Thoracic aorta (tissue), 2 donors: ENCODE measurements at regions not wholly inside any gene's neighbourhood (a gene's known extent, or its start where the extent isn't known, plus 50 kb on each side); places are given as distances from the start of the nearest gene placed in this dataset.

Source experiments
- ATAC-seq: fragments of 150-250 bp; one replicate; pipeline ENCODE4 v1.8.0; 2017; ENCODE audit warnings: low read depth; ENCODE audit not compliant: insufficient number of reproducible peaks, low FRiP score
- DNase-seq: peaks from one replicate; pipeline ENCODE4 v3.0.0-alpha.2; 2020; ENCODE audit warnings: low spot score
- H3K27ac ChIP-seq, 2 donors: fragments of 200-600 bp; sonication (generic); 1 replicate in 1 of 2; 2 replicates in 1 of 2; pipeline ENCODE4 v1.5.1; 2016; ENCODE audit warnings: mild to moderate bottlenecking in 2 of 2, moderate library complexity in 2 of 2
- H3K27me3 ChIP-seq: fragments of 200-600 bp; sonication (generic); replicated peaks from 2 replicates; pipeline ENCODE4 v1.6.0; 2016; ENCODE audit warnings: mild to moderate bottlenecking; ENCODE audit not compliant: insufficient read depth
- H3K36me3 ChIP-seq: fragments of 200-600 bp; sonication (generic); one replicate; pipeline ENCODE4 v1.5.1; 2016
- H3K4me1 ChIP-seq, 2 donors: fragments of 200-600 bp; sonication (generic); 1 replicate in 1 of 2; 2 replicates in 1 of 2; pipeline versions ENCODE4 v1.5.1 to v1.6.0; 2016; ENCODE audit warnings: low read depth in 2 of 2, mild to moderate bottlenecking in 1 of 2; ENCODE audit not compliant: control insufficient read depth in 1 of 2
- H3K4me3 ChIP-seq: fragments of 200-600 bp; sonication (generic); 2 replicates; pipeline ENCODE4 v1.5.1; 2016; ENCODE audit warnings: mild to moderate bottlenecking
- H3K9me3 ChIP-seq: fragments of 200-600 bp; sonication (generic); 2 replicates; pipeline ENCODE4 v1.5.1; 2016
- TF ChIP-seq, protein P1 (sequence below): fragments of 200-600 bp; sonication (generic); IDR thresholded peaks from one replicate; pipeline ENCODE4 v1.5.1; 2019; ENCODE audit warnings: antibody characterized with exemption

DNA sequence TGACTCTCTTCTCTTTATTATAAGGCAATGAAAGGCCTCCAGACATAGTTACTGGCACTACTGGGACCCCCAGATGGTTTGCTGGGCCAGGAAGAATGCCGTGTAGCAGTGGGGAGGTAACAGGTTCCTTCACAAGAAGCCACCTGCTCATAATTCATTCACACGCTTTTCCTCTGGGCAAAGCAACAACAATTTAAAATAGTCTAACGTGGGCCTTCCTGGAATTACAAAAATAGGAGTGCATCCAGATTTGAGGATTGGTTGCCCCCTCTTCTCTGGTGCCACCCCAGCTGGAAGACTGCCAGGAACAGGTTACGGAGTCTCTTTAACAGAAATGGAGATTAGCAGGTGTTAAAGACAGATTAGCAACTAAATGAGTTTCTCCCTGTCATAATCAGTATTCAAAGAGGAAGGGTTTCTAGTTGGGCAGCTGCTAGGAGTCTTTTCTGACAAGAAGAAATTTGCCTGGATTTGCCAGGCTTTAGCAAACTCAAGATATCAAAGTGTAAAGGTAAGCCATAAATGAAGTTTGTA, 409.6 kb downstream of the NPIPA8 start:
- Histone ChIP-seq H3K4me1 (no peaks in the 10 kb centered on the region), H3K9me3 (no peaks in the 10 kb centered on the region), H3K27me3 (no peaks in the 10 kb centered on the region), H3K27ac (no peak overlapping the region), H3K36me3 (no peaks in the 10 kb centered on the region), H3K4me3 (no peak overlapping the region)
- ATAC-seq (no peak), DNase-seq (no peak)
- TF ChIP-seq, protein P1, sequence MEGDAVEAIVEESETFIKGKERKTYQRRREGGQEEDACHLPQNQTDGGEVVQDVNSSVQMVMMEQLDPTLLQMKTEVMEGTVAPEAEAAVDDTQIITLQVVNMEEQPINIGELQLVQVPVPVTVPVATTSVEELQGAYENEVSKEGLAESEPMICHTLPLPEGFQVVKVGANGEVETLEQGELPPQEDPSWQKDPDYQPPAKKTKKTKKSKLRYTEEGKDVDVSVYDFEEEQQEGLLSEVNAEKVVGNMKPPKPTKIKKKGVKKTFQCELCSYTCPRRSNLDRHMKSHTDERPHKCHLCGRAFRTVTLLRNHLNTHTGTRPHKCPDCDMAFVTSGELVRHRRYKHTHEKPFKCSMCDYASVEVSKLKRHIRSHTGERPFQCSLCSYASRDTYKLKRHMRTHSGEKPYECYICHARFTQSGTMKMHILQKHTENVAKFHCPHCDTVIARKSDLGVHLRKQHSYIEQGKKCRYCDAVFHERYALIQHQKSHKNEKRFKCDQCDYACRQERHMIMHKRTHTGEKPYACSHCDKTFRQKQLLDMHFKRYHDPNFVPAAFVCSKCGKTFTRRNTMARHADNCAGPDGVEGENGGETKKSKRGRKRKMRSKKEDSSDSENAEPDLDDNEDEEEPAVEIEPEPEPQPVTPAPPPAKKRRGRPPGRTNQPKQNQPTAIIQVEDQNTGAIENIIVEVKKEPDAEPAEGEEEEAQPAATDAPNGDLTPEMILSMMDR, result no peak

DNA sequence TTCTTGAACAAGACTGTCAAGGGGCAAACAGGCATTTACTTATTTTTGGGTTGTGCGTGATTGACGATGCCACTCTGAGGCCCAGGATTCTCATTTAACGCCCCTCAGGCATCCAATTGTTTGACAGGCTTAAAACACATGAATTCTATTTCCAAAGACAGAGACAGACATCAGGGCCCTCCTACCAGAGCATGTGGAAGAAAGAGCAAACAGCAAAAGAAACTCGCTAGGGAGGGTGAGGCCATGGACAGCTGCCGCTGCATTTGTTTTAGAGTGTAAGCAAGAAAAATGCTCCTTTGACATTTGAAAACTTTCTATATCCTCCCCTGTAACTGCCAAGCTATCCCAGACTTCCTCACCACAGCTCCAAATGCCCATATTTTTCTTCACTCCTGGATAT, 410.1 kb downstream of the NPIPA8 start:
- ATAC-seq (no peak), DNase-seq (no peak)
- Histone ChIP-seq H3K36me3 (no peaks in the 10 kb centered on the region), H3K27ac (no peak overlapping the region), H3K4me1 (no peaks in the 10 kb centered on the region), H3K9me3 (no peaks in the 10 kb centered on the region), H3K27me3 (no peaks in the 10 kb centered on the region), H3K4me3 (no peak overlapping the region)
- TF ChIP-seq, protein P1, result no peak

DNA sequence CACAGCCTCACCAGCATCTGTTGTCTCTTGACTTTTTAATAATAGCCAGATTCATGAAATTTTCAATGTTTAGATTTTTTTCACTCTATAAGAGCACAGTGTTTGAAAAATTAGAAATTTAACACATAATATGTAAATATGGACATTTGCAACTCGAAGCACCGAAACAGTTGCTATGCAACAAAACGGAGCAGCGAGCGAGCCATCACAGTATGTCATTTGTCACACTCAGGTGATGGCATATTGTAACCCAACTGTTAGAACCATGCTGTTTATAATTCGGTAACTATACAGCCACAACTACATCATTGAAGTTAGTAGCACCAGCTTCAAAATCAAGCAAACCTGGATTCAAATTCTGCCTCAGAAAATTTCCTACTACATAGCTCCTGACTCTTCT, 410.8 kb downstream of the NPIPA8 start:
- no peak for ATAC-seq
- DNase-seq, result no peak
- Histone ChIP-seq H3K4me1 (no peaks in the 10 kb centered on the region), H3K4me3 (no peak overlapping the region), H3K27ac (no peak overlapping the region), H3K36me3 (no peaks in the 10 kb centered on the region), H3K9me3 (no peaks in the 10 kb centered on the region), H3K27me3 (no peaks in the 10 kb centered on the region)
- TF ChIP-seq, protein P1, result no peak

DNA sequence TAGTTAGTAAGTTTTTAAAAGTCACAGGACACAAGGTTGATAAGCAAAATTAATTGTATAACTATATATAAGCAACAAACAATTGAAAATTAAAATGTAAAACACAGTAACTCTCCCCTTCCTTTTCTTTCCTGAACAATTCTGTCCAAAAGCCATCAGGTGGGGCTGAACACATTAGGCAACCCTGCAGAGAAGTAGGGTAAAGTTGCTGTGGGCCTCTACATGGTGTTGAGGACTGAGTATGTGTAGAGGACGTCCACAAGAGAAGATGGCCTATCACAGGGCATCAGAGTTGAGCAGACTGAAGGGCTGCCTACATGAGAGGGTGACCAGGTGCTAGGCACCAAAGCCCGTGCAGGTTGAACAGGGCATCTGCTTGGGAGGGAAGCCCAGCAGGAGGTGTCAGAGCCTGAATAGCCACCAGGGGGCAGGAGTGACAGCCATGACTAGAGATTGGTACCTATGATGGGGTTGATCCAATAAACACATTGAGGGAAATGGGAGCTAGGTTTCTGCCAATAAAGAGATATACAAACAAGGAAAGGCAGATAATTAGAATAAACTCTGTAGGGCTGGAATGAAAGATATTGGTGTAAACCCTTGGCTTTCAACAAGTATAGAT, 415.1 kb downstream of the NPIPA8 start:
- Histone ChIP-seq H3K9me3 (peaks cover 7% of the 10 kb centered on the region), H3K4me3 (no peak overlapping the region), H3K36me3 (no peaks in the 10 kb centered on the region), H3K27me3 (no peaks in the 10 kb centered on the region), H3K4me1 (no peaks in the 10 kb centered on the region), H3K27ac (no peak overlapping the region)
- TF ChIP-seq, protein P1, result no peak
- DNase-seq, result no peak
- no peak for ATAC-seq

DNA sequence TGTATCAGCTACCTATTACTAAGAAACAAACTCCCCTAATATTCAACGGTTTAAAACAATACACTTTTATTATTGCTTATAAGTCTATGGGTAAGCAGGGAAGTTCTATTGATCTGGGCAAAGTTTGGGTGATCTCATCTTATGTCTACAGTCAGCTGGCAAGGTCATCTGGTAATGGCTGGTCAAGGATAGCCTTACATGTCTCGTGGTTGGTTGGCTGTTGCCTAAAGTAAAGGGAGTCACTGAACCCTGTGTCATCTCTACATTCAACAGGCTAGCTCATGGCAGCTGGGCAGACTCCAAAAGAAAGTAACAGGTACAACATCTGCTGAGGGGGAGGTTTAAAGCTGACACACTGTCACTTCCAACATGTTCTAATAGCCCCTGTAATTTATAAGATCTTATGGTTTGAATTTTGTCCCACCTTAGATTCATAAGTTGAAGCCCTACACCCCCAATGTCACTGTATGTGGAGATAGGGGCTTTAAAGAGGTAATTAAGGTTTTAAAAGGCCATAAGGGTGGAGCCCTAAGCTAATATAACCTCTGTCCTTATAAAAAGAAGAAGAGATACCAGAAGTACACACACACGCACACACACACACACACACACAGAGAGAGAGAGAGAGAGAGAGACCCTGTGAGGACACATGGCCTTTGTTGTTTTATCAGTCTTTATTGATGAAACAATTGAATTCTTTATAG, 419.1 kb downstream of the NPIPA8 start:
- H3K27me3 ChIP-seq, result no peaks in the 10 kb centered on the region
- H3K4me1 ChIP-seq, result no peaks in the 10 kb centered on the region
- H3K4me3 ChIP-seq, result no peak overlapping the region
- H3K27ac ChIP-seq, result no peak overlapping the region
- no peak for DNase-seq
- H3K36me3 ChIP-seq, result no peaks in the 10 kb centered on the region
- peaks cover 7% of the 10 kb centered on the region for H3K9me3 ChIP-seq
- TF ChIP-seq, protein P1, result no peak
- ATAC-seq, result no peak
